Head of caudate nucleus (tissue), 42 donors: ENCODE measurements at regions not wholly inside any gene's neighbourhood (a gene's known extent, or its start where the extent isn't known, plus 50 kb on each side); places are given as distances from the start of the nearest gene placed in this dataset.

Source experiments
- DNase-seq, 42 donors: peaks; one replicate each; pipeline versions ENCODE4 v3.0.0 to v3.0.0-alpha.2; 2020 to 2021; ENCODE audit warnings: mixed read lengths in 7 of 42
- intact Hi-C: fragments of 100-400 bp; cut with DNase I; formaldehyde crosslinking; loops from one replicate; pipeline ENCODE4 v1.15.0; 2022

- no peak for DNase-seq
- intact Hi-C loops = no loop called here
Measured at GRCh38 chr2:12302140-12302539, 414.6 kb upstream of the TRIB2 start.

GRCh38 chr2:12302691-12303090 is 414.0 kb upstream of the TRIB2 start:
- intact Hi-C loops = no loop called here
- DNase-seq = no peak

- intact Hi-C loops = no loop called here
Measured at GRCh38 chr2:12303181-12304030, 413.3 kb upstream of the TRIB2 start.

GRCh38 chr2:12304564-12305171 is 412.1 kb upstream of the TRIB2 start:
- DNase-seq = no peak
- intact Hi-C loops = no loop called here

More at GRCh38 chr2:12303181-12304030, 413.3 kb upstream of the TRIB2 start:
- DNase-seq = no peak

GRCh38 chr2:12305931-12306330 is 410.8 kb upstream of the TRIB2 start:
- intact Hi-C loops = no loop called here
- DNase-seq = no peak

GRCh38 chr2:12310399-12310798 is 406.3 kb upstream of the TRIB2 start:
- intact Hi-C loops = no loop called here
- no peak for DNase-seq

GRCh38 chr2:12313445-12314126 is 403.1 kb upstream of the TRIB2 start:
- peak in 1 of 42 donors; percentile 19 for DNase-seq
- intact Hi-C loops = no loop called here

- intact Hi-C loops = no loop called here
- DNase-seq = no peak
Measured at GRCh38 chr2:12314127-12314760, 402.5 kb upstream of the TRIB2 start.

- intact Hi-C loops = no loop called here
- DNase-seq = no peak
Measured at GRCh38 chr2:12315224-12315623, 401.5 kb upstream of the TRIB2 start.

- intact Hi-C loops = no loop called here
Measured at GRCh38 chr2:12316476-12316875, 400.3 kb upstream of the TRIB2 start.

GRCh38 chr2:12317286-12317685 is 399.4 kb upstream of the TRIB2 start:
- intact Hi-C loops = no loop called here
- DNase-seq = no peak

More at GRCh38 chr2:12316476-12316875, 400.3 kb upstream of the TRIB2 start:
- no peak for DNase-seq

GRCh38 chr2:12317814-12318426 is 398.8 kb upstream of the TRIB2 start:
- DNase-seq = no peak
- intact Hi-C loops = no loop called here

- intact Hi-C loops = no loop called here
- peak in 26 of 42 donors; percentile 11 to 69 (median 32) for DNase-seq
Measured at GRCh38 chr2:12318427-12319057, 398.2 kb upstream of the TRIB2 start.

GRCh38 chr2:12320027-12320734 is 396.6 kb upstream of the TRIB2 start:
- DNase-seq = no peak
- intact Hi-C loops = no loop called here

GRCh38 chr2:12320991-12321641 is 395.6 kb upstream of the TRIB2 start:
- peak in 36 of 42 donors; percentile 12 to 83 (median 38) for DNase-seq
- intact Hi-C loops = no loop called here

- no peak for DNase-seq
- intact Hi-C loops = no loop called here
Measured at GRCh38 chr2:12321886-12322285, 394.9 kb upstream of the TRIB2 start.

- DNase-seq = no peak
- intact Hi-C loops = no loop called here
Measured at GRCh38 chr2:12325806-12326205, 390.9 kb upstream of the TRIB2 start.
